ENCODE measurements at regions not wholly inside any gene's neighbourhood (a gene's known extent, or its start where the extent isn't known, plus 50 kb on each side); places are given as distances from the start of the nearest gene placed in this dataset.

DNA sequence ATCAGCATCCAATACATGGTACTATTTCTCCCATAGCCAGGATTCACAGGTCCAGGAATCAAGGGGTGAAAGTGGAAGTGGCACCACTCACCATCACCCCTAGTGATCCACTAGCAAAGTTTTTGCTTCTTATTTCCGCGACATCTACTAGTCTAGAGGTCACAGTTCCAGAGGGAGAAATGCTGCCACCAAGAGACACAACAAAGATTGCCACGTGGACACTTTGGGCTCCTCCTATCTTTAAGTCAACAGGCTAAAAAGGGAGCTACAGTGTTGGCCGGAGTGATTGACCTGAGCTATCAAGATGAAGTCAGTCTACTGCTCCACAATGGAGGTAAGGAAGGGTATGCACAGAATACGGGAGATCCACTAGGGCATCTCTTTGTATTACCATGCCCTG, 178.2 kb downstream of the AKR1D1 start:
- ATAC-seq, result no peak
- Histone ChIP-seq H3K4me2 (no peak overlapping the region), H3K4me3 (no peak overlapping the region), H3K9me3 (peaks cover 4% of the 10 kb centered on the region; the same call in 1 of the 3 replicates), H3K4me1 (no peaks in the 10 kb centered on the region), H3K27ac (no peak overlapping the region)
- ChIA-PET POLR2A (no interaction called here), CTCF (interaction anchor here (1.2 kb wide), 1 partner anchor 21 kb away, joined by 3 read pairs; no protein-coding TSS in a partner anchor)
- FAIRE-seq, result no peak
- 57% methylated on average over 5 of the region's 5 CpGs for WGBS (ENCODE audit: missing lambda C conversion rate)
- no peak for DNase-seq (ENCODE audit: low read depth in 1 of 2, low spot score in 1 of 2)
- TF ChIP-seq, protein P1, sequence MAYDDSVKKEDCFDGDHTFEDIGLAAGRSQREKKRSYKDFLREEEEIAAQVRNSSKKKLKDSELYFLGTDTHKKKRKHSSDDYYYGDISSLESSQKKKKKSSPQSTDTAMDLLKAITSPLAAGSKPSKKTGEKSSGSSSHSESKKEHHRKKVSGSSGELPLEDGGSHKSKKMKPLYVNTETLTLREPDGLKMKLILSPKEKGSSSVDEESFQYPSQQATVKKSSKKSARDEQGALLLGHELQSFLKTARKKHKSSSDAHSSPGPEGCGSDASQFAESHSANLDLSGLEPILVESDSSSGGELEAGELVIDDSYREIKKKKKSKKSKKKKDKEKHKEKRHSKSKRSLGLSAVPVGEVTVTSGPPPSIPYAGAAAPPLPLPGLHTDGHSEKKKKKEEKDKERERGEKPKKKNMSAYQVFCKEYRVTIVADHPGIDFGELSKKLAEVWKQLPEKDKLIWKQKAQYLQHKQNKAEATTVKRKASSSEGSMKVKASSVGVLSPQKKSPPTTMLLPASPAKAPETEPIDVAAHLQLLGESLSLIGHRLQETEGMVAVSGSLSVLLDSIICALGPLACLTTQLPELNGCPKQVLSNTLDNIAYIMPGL (CRISPR knock-in tag; IDR thresholded peaks at IDR 0.05; ENCODE audit: borderline replicate concordance), result no peak
- TF ChIP-seq, protein P2, sequence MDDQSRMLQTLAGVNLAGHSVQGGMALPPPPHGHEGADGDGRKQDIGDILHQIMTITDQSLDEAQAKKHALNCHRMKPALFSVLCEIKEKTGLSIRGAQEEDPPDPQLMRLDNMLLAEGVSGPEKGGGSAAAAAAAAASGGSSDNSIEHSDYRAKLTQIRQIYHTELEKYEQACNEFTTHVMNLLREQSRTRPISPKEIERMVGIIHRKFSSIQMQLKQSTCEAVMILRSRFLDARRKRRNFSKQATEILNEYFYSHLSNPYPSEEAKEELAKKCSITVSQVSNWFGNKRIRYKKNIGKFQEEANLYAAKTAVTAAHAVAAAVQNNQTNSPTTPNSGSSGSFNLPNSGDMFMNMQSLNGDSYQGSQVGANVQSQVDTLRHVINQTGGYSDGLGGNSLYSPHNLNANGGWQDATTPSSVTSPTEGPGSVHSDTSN (IDR thresholded peaks at IDR 0.05), result no peak
- TF ChIP-seq POLR2A (IDR thresholded peaks at IDR 0.05; ENCODE audit: low read length) (no peak), GATA3 (IDR thresholded peaks at IDR 0.05; ENCODE audit: borderline replicate concordance) (no peak)
- TF ChIP-seq, protein P3, sequence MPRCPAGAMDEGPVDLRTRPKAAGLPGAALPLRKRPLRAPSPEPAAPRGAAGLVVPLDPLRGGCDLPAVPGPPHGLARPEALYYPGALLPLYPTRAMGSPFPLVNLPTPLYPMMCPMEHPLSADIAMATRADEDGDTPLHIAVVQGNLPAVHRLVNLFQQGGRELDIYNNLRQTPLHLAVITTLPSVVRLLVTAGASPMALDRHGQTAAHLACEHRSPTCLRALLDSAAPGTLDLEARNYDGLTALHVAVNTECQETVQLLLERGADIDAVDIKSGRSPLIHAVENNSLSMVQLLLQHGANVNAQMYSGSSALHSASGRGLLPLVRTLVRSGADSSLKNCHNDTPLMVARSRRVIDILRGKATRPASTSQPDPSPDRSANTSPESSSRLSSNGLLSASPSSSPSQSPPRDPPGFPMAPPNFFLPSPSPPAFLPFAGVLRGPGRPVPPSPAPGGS (IDR thresholded peaks at IDR 0.05), result no peak

DNA sequence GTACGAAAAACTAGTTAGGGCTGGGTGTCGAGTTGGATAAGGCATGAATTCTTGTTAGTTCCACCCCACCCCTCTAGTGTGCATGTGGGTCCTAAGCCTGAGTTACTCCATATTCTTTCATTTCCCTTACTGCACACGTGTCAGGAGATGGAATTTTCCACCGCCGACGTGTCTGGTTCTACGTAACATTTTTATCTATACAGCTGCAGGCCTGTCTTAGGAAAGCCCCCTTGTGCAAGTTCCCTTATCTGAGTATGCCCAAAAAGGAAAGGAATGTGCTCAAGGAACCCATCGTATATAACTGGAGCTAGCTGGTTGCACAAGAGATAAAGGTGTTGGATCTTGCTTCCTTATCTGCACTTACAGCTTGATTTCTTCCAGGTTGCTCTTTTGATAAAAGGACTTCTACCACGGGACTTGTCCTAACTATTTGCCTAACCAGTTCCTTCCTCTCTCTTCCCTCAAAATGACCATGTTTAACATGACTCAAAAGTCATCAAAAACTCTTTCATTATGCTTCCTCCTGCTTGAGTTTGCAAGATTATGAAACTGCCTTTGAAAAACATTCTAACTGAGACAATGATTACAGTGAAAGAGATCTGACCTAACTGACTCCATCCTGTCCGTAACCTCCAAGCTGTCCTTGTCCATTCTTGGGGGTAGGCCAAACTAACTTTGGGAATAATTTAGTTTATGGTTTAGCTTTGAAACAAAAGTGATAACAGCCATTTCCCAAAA, 181.4 kb downstream of the AKR1D1 start:
- no peak for DNase-seq (ENCODE audit: low read depth in 1 of 2, low spot score in 1 of 2)
- 58% methylated on average over 10 of the region's 10 CpGs for WGBS (ENCODE audit: missing lambda C conversion rate)
- POLR2A ChIA-PET, result interaction anchor here (0.6 kb wide), 1 partner anchor 88 kb away, joined by 3 read pairs; no protein-coding TSS in a partner anchor
- Histone ChIP-seq H3K4me2 (no peak overlapping the region), H3K4me1 (no peaks in the 10 kb centered on the region), H3K4me3 (no peak overlapping the region), H3K9me3 (peaks cover 4% of the 10 kb centered on the region; the same call in 1 of the 3 replicates), H3K27ac (no peak overlapping the region)
- CTCF ChIA-PET, result interaction anchor here (1.7 kb wide), 2 partner anchors 10 to 96 kb away, joined by 4 read pairs; no protein-coding TSS in a partner anchor
- no peak for ATAC-seq
- TF ChIP-seq, protein P4, sequence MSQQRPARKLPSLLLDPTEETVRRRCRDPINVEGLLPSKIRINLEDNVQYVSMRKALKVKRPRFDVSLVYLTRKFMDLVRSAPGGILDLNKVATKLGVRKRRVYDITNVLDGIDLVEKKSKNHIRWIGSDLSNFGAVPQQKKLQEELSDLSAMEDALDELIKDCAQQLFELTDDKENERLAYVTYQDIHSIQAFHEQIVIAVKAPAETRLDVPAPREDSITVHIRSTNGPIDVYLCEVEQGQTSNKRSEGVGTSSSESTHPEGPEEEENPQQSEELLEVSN (IDR thresholded peaks at IDR 0.05; ENCODE audit: borderline replicate concordance, low read depth), result no peak
- TF ChIP-seq BHLHE40 (IDR thresholded peaks at IDR 0.05; ENCODE audit: low read depth, low read length), result no peak
- TF ChIP-seq KDM1A (IDR thresholded peaks at IDR 0.05; ENCODE audit: low read depth), result no peak
- no peak for TF ChIP-seq RARB (CRISPR knock-in tag; IDR thresholded peaks at IDR 0.05)
- TF ChIP-seq ZNF302 (CRISPR knock-in tag; IDR thresholded peaks at IDR 0.05), result no peak
- TF ChIP-seq HDAC2 (IDR thresholded peaks at IDR 0.05), result no peak
- no peak for TF ChIP-seq TFCP2L1 (CRISPR knock-in tag; IDR thresholded peaks at IDR 0.05)
- no peak for TF ChIP-seq CHD4 (IDR thresholded peaks at IDR 0.05; ENCODE audit: borderline replicate concordance)
- no peak for TF ChIP-seq ESRRA (IDR thresholded peaks at IDR 0.05; ENCODE audit: borderline replicate concordance, low read length)
- no peak for TF ChIP-seq HOXB13 (CRISPR knock-in tag; IDR thresholded peaks at IDR 0.05; ENCODE audit: low read depth)
- TF ChIP-seq MAFK (IDR thresholded peaks at IDR 0.05; ENCODE audit: partially characterized antibody), result no peak
- TF ChIP-seq HOXB5 (CRISPR knock-in tag; IDR thresholded peaks at IDR 0.05), result no peak
- no peak for TF ChIP-seq ZC3H11A (IDR thresholded peaks at IDR 0.05)
- no peak for FAIRE-seq

DNA sequence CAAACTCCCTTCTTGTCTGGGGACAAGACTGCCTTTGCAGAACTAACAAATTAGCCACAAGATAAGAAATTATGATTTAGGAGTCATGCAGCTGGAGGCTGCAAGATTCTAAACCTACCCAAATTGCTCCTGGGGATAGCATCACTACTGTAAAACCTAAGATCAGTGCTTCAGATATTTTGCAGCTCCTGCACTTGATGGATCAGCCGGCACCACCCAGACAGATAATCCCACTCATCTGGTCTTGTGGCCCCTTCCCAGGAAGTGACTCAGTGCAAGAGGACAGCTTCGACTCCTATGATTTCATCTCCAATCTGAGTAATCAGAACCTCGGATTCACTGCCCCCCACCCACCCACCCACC, 181.9 kb downstream of the AKR1D1 start:
- Histone ChIP-seq H3K4me2 (no peak overlapping the region), H3K4me1 (no peaks in the 10 kb centered on the region), H3K4me3 (no peak overlapping the region), H3K27ac (no peak overlapping the region), H3K9me3 (peaks cover 4% of the 10 kb centered on the region; the same call in 1 of the 3 replicates)
- CTCF ChIA-PET, result interaction anchor here (1.7 kb wide), 2 partner anchors 10 to 96 kb away, joined by 4 read pairs; no protein-coding TSS in a partner anchor
- no peak for FAIRE-seq
- ATAC-seq, result no peak
- DNase-seq (ENCODE audit: low read depth in 1 of 2, low spot score in 1 of 2), result no peak
- POLR2A ChIA-PET, result no interaction called here
- WGBS (ENCODE audit: missing lambda C conversion rate), result 48% methylated on average over 2 of the region's 3 CpGs
- TF ChIP-seq EHMT2 (IDR thresholded peaks at IDR 0.05; ENCODE audit: low read depth) (no peak), ESRRA (IDR thresholded peaks at IDR 0.05; ENCODE audit: borderline replicate concordance, low read length) (no peak), TFCP2L1 (CRISPR knock-in tag; IDR thresholded peaks at IDR 0.05) (no peak), FOSB (CRISPR knock-in tag; IDR thresholded peaks at IDR 0.05) (no peak), ZNF302 (CRISPR knock-in tag; IDR thresholded peaks at IDR 0.05) (no peak), CBX8 (IDR thresholded peaks at IDR 0.05) (no peak), PHF8 (IDR thresholded peaks at IDR 0.05; ENCODE audit: borderline replicate concordance, low read depth) (no peak), CEBPB (IDR thresholded peaks at IDR 0.05) (no peak), RARB (CRISPR knock-in tag; IDR thresholded peaks at IDR 0.05) (no peak)
- TF ChIP-seq, protein P3 (IDR thresholded peaks at IDR 0.05), result no peak
- TF ChIP-seq, protein P5, sequence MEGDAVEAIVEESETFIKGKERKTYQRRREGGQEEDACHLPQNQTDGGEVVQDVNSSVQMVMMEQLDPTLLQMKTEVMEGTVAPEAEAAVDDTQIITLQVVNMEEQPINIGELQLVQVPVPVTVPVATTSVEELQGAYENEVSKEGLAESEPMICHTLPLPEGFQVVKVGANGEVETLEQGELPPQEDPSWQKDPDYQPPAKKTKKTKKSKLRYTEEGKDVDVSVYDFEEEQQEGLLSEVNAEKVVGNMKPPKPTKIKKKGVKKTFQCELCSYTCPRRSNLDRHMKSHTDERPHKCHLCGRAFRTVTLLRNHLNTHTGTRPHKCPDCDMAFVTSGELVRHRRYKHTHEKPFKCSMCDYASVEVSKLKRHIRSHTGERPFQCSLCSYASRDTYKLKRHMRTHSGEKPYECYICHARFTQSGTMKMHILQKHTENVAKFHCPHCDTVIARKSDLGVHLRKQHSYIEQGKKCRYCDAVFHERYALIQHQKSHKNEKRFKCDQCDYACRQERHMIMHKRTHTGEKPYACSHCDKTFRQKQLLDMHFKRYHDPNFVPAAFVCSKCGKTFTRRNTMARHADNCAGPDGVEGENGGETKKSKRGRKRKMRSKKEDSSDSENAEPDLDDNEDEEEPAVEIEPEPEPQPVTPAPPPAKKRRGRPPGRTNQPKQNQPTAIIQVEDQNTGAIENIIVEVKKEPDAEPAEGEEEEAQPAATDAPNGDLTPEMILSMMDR (IDR thresholded peaks at IDR 0.05), result no peak
- TF ChIP-seq, protein P6, sequence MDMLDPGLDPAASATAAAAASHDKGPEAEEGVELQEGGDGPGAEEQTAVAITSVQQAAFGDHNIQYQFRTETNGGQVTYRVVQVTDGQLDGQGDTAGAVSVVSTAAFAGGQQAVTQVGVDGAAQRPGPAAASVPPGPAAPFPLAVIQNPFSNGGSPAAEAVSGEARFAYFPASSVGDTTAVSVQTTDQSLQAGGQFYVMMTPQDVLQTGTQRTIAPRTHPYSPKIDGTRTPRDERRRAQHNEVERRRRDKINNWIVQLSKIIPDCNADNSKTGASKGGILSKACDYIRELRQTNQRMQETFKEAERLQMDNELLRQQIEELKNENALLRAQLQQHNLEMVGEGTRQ (IDR thresholded peaks at IDR 0.05), result no peak
